GM23338 (cell line): ENCODE measurements at regions not wholly inside any gene's neighbourhood (a gene's known extent, or its start where the extent isn't known, plus 50 kb on each side); places are given as distances from the start of the nearest gene placed in this dataset.

Experiments
- ATAC-seq: fragments of 200-7000 bp; cut with Tn5 transposase; 3 replicates; pipeline ENCODE4 v1.9.1; 2020
- DNase-seq: peaks from one replicate; pipeline ENCODE4 v3.0.0-alpha.2; 2015; ENCODE audit warnings: low spot score
- H2AFZ ChIP-seq: fragments of 200-600 bp; sonication (generic); 2 replicates; pipeline ENCODE4 v1.8.0; 2016; ENCODE audit warnings: antibody characterized with exemption, mild to moderate bottlenecking, moderate library complexity
- H3F3A ChIP-seq: fragments of 200-600 bp; sonication (generic); replicated peaks from 2 replicates; pipeline ENCODE4 v1.8.0; 2017; ENCODE audit warnings: antibody characterized with exemption, mixed run types, low read depth
- H3K27ac ChIP-seq: fragments of 200-600 bp; sonication (generic); 2 replicates; pipeline ENCODE4 v1.6.1; 2016; ENCODE audit warnings: low read depth
- H3K27me3 ChIP-seq: fragments of 200-600 bp; sonication (generic); 2 replicates; pipeline ENCODE4 v1.8.0; 2016; ENCODE audit warnings: mild to moderate bottlenecking, mixed run types, moderate library complexity; ENCODE audit not compliant: insufficient read depth
- H3K36me3 ChIP-seq: fragments of 200-600 bp; sonication (generic); 2 replicates; pipeline ENCODE4 v1.8.0; 2016; ENCODE audit warnings: mild to moderate bottlenecking; ENCODE audit not compliant: insufficient read depth
- H3K4me1 ChIP-seq: fragments of 200-600 bp; sonication (generic); 2 replicates; pipeline ENCODE4 v1.8.0; 2016; ENCODE audit warnings: mild to moderate bottlenecking, moderate library complexity; ENCODE audit not compliant: insufficient read depth
- H3K4me2 ChIP-seq: fragments of 200-600 bp; sonication (generic); 2 replicates; pipeline ENCODE4 v1.7.1; 2017; ENCODE audit warnings: mixed run types
- H3K4me3 ChIP-seq: fragments of 200-600 bp; sonication (generic); 2 replicates; pipeline ENCODE4 v1.6.1; 2016; ENCODE audit warnings: mixed run types
- H3K79me2 ChIP-seq: fragments of 200-600 bp; sonication (generic); replicated peaks from 2 replicates; pipeline ENCODE4 v1.8.0; 2017; ENCODE audit warnings: mild to moderate bottlenecking; ENCODE audit not compliant: insufficient read depth
- H3K9me2 ChIP-seq: fragments of 200-600 bp; sonication (generic); 2 replicates; pipeline ENCODE4 v1.8.0; 2017; ENCODE audit not compliant: insufficient read depth
- H4K20me1 ChIP-seq: fragments of 200-600 bp; sonication (generic); replicated peaks from 2 replicates; pipeline ENCODE4 v1.8.0; 2017; ENCODE audit warnings: mild to moderate bottlenecking; ENCODE audit not compliant: insufficient read depth
- H3K27ac Mint-ChIP-seq: 2 replicates; pipeline ENCODE4 v1.8.0; 2020; ENCODE audit warnings: inconsistent platforms, mild to moderate bottlenecking, moderate library complexity, mixed read lengths
- H3K27me3 Mint-ChIP-seq: 3 replicates; pipeline ENCODE4 v1.8.0; 2022; ENCODE audit warnings: low read depth, mild to moderate bottlenecking, moderate library complexity, mixed read lengths, inconsistent platforms; ENCODE audit not compliant: insufficient read depth, poor library complexity
- H3K36me3 Mint-ChIP-seq: 3 replicates; pipeline ENCODE4 v1.8.0; 2021; ENCODE audit warnings: low read depth, mild to moderate bottlenecking, inconsistent platforms, moderate library complexity, mixed read lengths
- H3K4me1 Mint-ChIP-seq: 3 replicates; pipeline ENCODE4 v1.8.0; 2020; ENCODE audit warnings: mild to moderate bottlenecking, inconsistent platforms, mixed read lengths
- H3K4me3 Mint-ChIP-seq: 3 replicates; pipeline ENCODE4 v1.8.0; 2021; ENCODE audit warnings: moderate library complexity, mild to moderate bottlenecking, inconsistent platforms, mixed read lengths
- H3K9me3 Mint-ChIP-seq: 3 replicates; pipeline ENCODE4 v1.8.0; 2020; ENCODE audit warnings: moderate library complexity, mild to moderate bottlenecking, inconsistent platforms, mixed read lengths
- CREB1 ChIP-seq: fragments of 250-450 bp; sonication (Bioruptor Pico); IDR thresholded peaks from 2 replicates; pipeline ENCODE4 v1.5.0; 2020; ENCODE audit warnings: low read depth, mild to moderate bottlenecking, moderate library complexity
- EZH2 ChIP-seq: fragments of 200-600 bp; sonication (generic); IDR thresholded peaks from one replicate; pipeline ENCODE4 v1.8.0; 2017; ENCODE audit warnings: antibody characterized with exemption, mild to moderate bottlenecking, low read depth; ENCODE audit not compliant: unreplicated experiment
- EZH2phosphoT487 ChIP-seq: fragments of 200-600 bp; sonication (generic); IDR thresholded peaks from one replicate; pipeline ENCODE4 v1.8.1; 2018; ENCODE audit warnings: antibody characterized with exemption; ENCODE audit not compliant: unreplicated experiment
- JUNB ChIP-seq: IDR thresholded peaks from one replicate; pipeline ENCODE4 v1.6.1; 2016; ENCODE audit warnings: antibody characterized with exemption; ENCODE audit not compliant: unreplicated experiment
- NANOG ChIP-seq: IDR thresholded peaks from 2 replicates; pipeline ENCODE4 v1.6.1; 2016; ENCODE audit warnings: antibody characterized with exemption, borderline replicate concordance
- POLR2AphosphoS5 ChIP-seq: IDR thresholded peaks from 2 replicates; pipeline ENCODE4 v1.6.1; 2016; ENCODE audit warnings: antibody characterized with exemption, low read depth
- STAT1 ChIP-seq: IDR thresholded peaks from one replicate; pipeline ENCODE4 v1.6.1; 2016; ENCODE audit warnings: antibody characterized with exemption; ENCODE audit not compliant: unreplicated experiment
- ZNF114 ChIP-seq: fragments of 250-450 bp; sonication (Bioruptor Pico); IDR thresholded peaks from 2 replicates; pipeline ENCODE4 v1.5.0; 2020; ENCODE audit warnings: mild to moderate bottlenecking, moderate library complexity
- ZNF331 ChIP-seq: fragments of 250-450 bp; sonication (Bioruptor Pico); IDR thresholded peaks from 2 replicates; pipeline ENCODE4 v1.5.0; 2020; ENCODE audit warnings: low read depth, mild to moderate bottlenecking, moderate library complexity
- TF ChIP-seq, protein P1 (sequence below): IDR thresholded peaks from 2 replicates; pipeline ENCODE4 v1.6.1; 2016; ENCODE audit warnings: antibody characterized with exemption
- TF ChIP-seq, protein P2 (sequence below), 2 experiments: fragments of 200-600 bp in 1 of 2; sonication (generic) in 1 of 2; conservative IDR thresholded peaks; 2 replicates each; pipeline versions ENCODE4 v1.5.1 to v1.6.1; 2016 to 2017; ENCODE audit warnings: antibody characterized with exemption in 2 of 2, low read depth in 2 of 2, mild to moderate bottlenecking in 2 of 2, moderate library complexity in 1 of 2
- TF ChIP-seq, protein P3 (sequence below): IDR thresholded peaks from one replicate; pipeline ENCODE4 v1.6.1; 2018; ENCODE audit warnings: antibody characterized with exemption; ENCODE audit not compliant: unreplicated experiment

DNA sequence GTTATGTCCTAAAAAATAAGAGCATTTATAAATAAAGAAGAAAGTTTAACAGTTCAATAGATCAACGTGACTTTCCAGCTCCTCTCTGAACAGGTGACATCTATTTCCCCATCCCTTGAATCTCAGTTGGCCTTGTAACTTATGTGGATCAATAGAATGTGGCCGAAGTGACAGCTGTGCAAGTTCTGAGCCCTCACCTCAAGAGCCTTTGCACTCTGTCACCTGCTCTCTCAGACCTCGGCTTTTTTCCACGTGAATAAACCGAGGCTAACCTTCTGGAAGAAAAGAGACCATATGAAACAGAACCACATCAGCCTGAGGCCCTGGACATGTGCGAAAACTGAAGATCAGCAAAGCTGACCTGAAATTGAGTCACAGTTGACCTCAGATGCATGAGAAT, 253.0 kb downstream of the DAD1 start:
- no peaks in the 10 kb centered on the region for H3K27me3 ChIP-seq
- Mint-ChIP-seq H3K4me3 (no peak overlapping the region), H3K27ac (no peak overlapping the region)

DNA sequence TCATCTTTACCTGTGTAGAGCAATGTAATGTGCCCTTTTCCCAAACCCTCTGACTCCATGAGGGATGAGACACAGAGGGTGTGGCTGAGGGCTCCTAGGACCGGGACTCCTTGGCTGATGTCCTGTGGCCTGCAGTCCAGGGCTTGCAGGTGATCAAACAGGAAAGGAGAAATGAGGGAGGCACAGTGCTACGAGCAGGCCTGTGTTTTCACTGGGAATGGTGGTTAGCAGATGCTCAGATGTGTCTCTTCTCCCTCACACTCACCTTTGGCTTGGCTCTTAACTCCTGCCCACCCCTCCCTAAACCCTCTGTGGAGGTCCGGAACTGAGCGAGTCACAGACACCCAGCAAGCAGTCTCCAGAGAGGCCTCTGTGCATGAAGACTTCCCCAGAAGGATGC, 254.4 kb downstream of the DAD1 start:
- H4K20me1 ChIP-seq: no peaks in the 10 kb centered on the region
- peak overlapping the region; percentile 31; the same call in 1 of the 2 replicates for H3K4me2 ChIP-seq
- ATAC-seq (peak; percentile 64), DNase-seq (no peak)
- Mint-ChIP-seq H3K36me3 (peaks cover 5% of the 10 kb centered on the region; the same call in 2 of the 3 replicates), H3K4me1 (peaks cover 27% of the 10 kb centered on the region), H3K9me3 (peaks cover 11% of the 10 kb centered on the region), H3K27ac (0 out of 2 replicates have a peak overlapping the region, but pooled peaks have one; percentile 3), H3K4me3 (no peak overlapping the region), H3K27me3 (peaks cover 9% of the 10 kb centered on the region)
- no peaks in the 10 kb centered on the region for H3K36me3 ChIP-seq
- no peak overlapping the region for H3K27ac ChIP-seq
- peak overlapping the region; percentile 88 for H2AFZ ChIP-seq
- H3F3A ChIP-seq: no peaks in the 10 kb centered on the region
- no peak overlapping the region for H3K4me3 ChIP-seq
- no peaks in the 10 kb centered on the region for H3K27me3 ChIP-seq
- no peaks in the 10 kb centered on the region for H3K79me2 ChIP-seq
- peaks cover 26% of the 10 kb centered on the region for H3K4me1 ChIP-seq
- peaks cover 4% of the 10 kb centered on the region; the same call in 1 of the 2 replicates for H3K9me2 ChIP-seq
- TF ChIP-seq ZNF331 (CRISPR knock-in tag): no peak
- TF ChIP-seq, protein P1, sequence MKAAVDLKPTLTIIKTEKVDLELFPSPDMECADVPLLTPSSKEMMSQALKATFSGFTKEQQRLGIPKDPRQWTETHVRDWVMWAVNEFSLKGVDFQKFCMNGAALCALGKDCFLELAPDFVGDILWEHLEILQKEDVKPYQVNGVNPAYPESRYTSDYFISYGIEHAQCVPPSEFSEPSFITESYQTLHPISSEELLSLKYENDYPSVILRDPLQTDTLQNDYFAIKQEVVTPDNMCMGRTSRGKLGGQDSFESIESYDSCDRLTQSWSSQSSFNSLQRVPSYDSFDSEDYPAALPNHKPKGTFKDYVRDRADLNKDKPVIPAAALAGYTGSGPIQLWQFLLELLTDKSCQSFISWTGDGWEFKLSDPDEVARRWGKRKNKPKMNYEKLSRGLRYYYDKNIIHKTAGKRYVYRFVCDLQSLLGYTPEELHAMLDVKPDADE: no peak
- TF ChIP-seq EZH2phosphoT487: no peak
- TF ChIP-seq, protein P2, sequence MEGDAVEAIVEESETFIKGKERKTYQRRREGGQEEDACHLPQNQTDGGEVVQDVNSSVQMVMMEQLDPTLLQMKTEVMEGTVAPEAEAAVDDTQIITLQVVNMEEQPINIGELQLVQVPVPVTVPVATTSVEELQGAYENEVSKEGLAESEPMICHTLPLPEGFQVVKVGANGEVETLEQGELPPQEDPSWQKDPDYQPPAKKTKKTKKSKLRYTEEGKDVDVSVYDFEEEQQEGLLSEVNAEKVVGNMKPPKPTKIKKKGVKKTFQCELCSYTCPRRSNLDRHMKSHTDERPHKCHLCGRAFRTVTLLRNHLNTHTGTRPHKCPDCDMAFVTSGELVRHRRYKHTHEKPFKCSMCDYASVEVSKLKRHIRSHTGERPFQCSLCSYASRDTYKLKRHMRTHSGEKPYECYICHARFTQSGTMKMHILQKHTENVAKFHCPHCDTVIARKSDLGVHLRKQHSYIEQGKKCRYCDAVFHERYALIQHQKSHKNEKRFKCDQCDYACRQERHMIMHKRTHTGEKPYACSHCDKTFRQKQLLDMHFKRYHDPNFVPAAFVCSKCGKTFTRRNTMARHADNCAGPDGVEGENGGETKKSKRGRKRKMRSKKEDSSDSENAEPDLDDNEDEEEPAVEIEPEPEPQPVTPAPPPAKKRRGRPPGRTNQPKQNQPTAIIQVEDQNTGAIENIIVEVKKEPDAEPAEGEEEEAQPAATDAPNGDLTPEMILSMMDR (conservative IDR thresholded peaks at IDR 0.05; ENCODE audit: low read depth in 2 of 2): no peak
- TF ChIP-seq JUNB: no peak
- no peak for TF ChIP-seq NANOG
- TF ChIP-seq CREB1 (CRISPR knock-in tag): no peak
- TF ChIP-seq EZH2: no peak
- no peak for TF ChIP-seq ZNF114 (CRISPR knock-in tag)
- no peak for TF ChIP-seq POLR2AphosphoS5
- TF ChIP-seq, protein P3, sequence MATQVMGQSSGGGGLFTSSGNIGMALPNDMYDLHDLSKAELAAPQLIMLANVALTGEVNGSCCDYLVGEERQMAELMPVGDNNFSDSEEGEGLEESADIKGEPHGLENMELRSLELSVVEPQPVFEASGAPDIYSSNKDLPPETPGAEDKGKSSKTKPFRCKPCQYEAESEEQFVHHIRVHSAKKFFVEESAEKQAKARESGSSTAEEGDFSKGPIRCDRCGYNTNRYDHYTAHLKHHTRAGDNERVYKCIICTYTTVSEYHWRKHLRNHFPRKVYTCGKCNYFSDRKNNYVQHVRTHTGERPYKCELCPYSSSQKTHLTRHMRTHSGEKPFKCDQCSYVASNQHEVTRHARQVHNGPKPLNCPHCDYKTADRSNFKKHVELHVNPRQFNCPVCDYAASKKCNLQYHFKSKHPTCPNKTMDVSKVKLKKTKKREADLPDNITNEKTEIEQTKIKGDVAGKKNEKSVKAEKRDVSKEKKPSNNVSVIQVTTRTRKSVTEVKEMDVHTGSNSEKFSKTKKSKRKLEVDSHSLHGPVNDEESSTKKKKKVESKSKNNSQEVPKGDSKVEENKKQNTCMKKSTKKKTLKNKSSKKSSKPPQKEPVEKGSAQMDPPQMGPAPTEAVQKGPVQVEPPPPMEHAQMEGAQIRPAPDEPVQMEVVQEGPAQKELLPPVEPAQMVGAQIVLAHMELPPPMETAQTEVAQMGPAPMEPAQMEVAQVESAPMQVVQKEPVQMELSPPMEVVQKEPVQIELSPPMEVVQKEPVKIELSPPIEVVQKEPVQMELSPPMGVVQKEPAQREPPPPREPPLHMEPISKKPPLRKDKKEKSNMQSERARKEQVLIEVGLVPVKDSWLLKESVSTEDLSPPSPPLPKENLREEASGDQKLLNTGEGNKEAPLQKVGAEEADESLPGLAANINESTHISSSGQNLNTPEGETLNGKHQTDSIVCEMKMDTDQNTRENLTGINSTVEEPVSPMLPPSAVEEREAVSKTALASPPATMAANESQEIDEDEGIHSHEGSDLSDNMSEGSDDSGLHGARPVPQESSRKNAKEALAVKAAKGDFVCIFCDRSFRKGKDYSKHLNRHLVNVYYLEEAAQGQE: no peak

More for the DNA sequence above, 253.0 kb downstream of the DAD1 start:
- DNase-seq (no peak), ATAC-seq (no peak)
- Histone ChIP-seq H4K20me1 (no peaks in the 10 kb centered on the region), H3K9me2 (peaks cover 4% of the 10 kb centered on the region; the same call in 1 of the 2 replicates), H3F3A (no peaks in the 10 kb centered on the region), H3K79me2 (no peaks in the 10 kb centered on the region), H2AFZ (no peak overlapping the region), H3K4me2 (no peak overlapping the region), H3K4me1 (peaks cover 26% of the 10 kb centered on the region), H3K4me3 (no peak overlapping the region), H3K36me3 (no peaks in the 10 kb centered on the region), H3K27ac (no peak overlapping the region)
- H3K27me3 Mint-ChIP-seq: peaks cover 5% of the 10 kb centered on the region
- no peaks in the 10 kb centered on the region for H3K36me3 Mint-ChIP-seq
- no peaks in the 10 kb centered on the region for H3K9me3 Mint-ChIP-seq
- TF ChIP-seq ZNF331 (CRISPR knock-in tag) (no peak), STAT1 (no peak), ZNF114 (CRISPR knock-in tag) (no peak)
- H3K4me1 Mint-ChIP-seq: peaks cover 27% of the 10 kb centered on the region
